ENCODE measurements at regions not wholly inside any gene's neighbourhood (a gene's known extent, or its start where the extent isn't known, plus 50 kb on each side); places are given as distances from the start of the nearest gene placed in this dataset.

GRCh38 chr13:60794751-60795150, 397.7 kb downstream of the TDRD3 start:
- no peaks in the 10 kb centered on the region for H3K36me3 ChIP-seq
- intact Hi-C loops (cut with DNase I; ENCODE audit: low total_unique reads): no loop called here
- H3K27ac ChIP-seq: no peak overlapping the region
- H3K27me3 ChIP-seq: no peaks in the 10 kb centered on the region
- no peaks in the 10 kb centered on the region for H3K9me3 ChIP-seq
- no peak for TF ChIP-seq POLR2A (IDR thresholded peaks at IDR 0.05)
- TF ChIP-seq, protein P1, sequence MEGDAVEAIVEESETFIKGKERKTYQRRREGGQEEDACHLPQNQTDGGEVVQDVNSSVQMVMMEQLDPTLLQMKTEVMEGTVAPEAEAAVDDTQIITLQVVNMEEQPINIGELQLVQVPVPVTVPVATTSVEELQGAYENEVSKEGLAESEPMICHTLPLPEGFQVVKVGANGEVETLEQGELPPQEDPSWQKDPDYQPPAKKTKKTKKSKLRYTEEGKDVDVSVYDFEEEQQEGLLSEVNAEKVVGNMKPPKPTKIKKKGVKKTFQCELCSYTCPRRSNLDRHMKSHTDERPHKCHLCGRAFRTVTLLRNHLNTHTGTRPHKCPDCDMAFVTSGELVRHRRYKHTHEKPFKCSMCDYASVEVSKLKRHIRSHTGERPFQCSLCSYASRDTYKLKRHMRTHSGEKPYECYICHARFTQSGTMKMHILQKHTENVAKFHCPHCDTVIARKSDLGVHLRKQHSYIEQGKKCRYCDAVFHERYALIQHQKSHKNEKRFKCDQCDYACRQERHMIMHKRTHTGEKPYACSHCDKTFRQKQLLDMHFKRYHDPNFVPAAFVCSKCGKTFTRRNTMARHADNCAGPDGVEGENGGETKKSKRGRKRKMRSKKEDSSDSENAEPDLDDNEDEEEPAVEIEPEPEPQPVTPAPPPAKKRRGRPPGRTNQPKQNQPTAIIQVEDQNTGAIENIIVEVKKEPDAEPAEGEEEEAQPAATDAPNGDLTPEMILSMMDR (IDR thresholded peaks at IDR 0.05): no peak
- no peak for TF ChIP-seq POLR2AphosphoS5 (IDR thresholded peaks at IDR 0.05)
- H3K4me1 ChIP-seq: no peaks in the 10 kb centered on the region
- no peak overlapping the region for H3K4me3 ChIP-seq
- DNase-seq (ENCODE audit: low spot score in 2 of 2): no peak

DNA sequence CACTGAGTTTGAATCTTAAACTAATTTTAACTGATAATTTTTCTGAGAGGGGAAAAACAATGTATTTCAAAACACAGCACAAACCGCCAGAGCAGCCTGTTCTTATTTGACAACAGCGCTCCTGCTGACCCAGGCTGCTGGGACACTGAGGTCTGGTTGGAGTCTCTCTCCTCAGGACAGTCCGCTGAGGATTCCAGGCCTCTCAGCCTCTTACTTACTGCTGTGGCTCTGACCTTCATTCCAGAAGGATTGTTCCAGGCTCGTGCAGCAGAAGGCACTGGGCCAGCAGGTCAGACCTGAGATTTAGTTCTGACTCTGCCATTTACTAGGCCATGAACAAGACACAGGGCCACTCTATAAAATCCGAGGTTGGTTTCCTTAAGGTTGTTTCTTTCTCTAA, 393.6 kb downstream of the TDRD3 start:
- intact Hi-C loops (cut with DNase I; ENCODE audit: low total_unique reads): no loop called here
- H3K27me3 ChIP-seq: no peaks in the 10 kb centered on the region
- DNase-seq (ENCODE audit: low spot score in 2 of 2): no peak
- no peaks in the 10 kb centered on the region for H3K9me3 ChIP-seq
- no peak overlapping the region for H3K27ac ChIP-seq
- no peak overlapping the region for H3K4me3 ChIP-seq
- H3K36me3 ChIP-seq: no peaks in the 10 kb centered on the region
- no peaks in the 10 kb centered on the region for H3K4me1 ChIP-seq
- TF ChIP-seq POLR2AphosphoS5 (IDR thresholded peaks at IDR 0.05) (no peak), POLR2A (IDR thresholded peaks at IDR 0.05) (no peak)
- TF ChIP-seq, protein P1 (IDR thresholded peaks at IDR 0.05): no peak

DNA sequence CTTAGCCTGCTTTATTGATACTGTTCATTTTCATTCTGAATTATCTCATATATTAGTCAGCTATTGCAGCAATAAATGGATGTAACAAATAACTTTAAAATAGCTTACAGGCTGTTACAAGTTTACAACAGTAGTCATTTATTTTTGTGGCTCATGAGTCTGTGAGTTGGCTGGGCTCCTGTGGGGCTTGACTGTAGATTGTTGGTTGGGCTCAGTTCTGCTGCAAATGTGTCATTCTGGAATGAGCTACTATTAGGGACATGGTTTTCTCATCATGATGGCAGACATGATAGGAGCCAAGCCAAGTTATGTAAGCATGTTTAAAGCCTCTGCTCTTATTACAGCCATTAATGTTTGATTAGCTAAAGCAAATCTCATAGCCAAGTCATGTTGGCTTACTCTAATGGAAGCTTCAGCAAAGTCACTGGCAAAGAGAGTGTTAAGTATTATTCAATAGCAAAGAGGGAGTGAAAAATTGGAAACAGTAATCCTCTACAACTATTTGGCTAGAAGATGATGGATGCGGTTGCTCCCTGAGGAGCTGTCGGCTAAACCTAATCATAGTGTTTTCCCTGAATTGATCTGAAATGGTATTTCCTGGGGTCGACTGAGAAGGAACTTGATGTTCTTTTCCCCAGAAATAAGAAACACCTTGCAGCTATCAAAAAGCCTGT, 391.3 kb downstream of the TDRD3 start:
- Histone ChIP-seq H3K9me3 (no peaks in the 10 kb centered on the region), H3K4me1 (no peaks in the 10 kb centered on the region), H3K4me3 (no peak overlapping the region), H3K27ac (no peak overlapping the region), H3K27me3 (no peaks in the 10 kb centered on the region), H3K36me3 (no peaks in the 10 kb centered on the region)
- TF ChIP-seq POLR2A (IDR thresholded peaks at IDR 0.05) (no peak), POLR2AphosphoS5 (IDR thresholded peaks at IDR 0.05) (no peak)
- TF ChIP-seq, protein P1 (IDR thresholded peaks at IDR 0.05): no peak
- intact Hi-C loops (cut with DNase I; ENCODE audit: low total_unique reads): no loop called here
- DNase-seq (ENCODE audit: low spot score in 2 of 2): no peak

DNA sequence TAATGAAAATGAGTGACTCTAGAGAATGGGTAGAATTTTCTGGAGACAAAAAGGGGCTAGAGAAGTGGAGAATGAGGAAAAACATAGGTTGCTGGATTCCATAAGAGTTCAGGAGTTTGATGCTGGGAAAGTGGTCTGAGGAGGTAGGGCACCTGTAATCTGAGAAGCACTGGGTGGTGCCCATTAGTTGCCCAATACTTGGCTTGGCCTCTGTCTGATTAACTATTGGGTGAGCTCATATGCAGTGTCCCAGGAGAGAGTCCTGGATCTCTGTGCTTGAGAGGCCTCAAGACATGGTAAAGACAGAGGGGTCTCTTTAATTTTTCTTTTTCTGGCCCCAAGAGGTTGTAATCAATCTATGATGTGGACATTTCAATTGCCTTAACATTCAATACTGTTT, 390.1 kb downstream of the TDRD3 start:
- no peak for TF ChIP-seq POLR2AphosphoS5 (IDR thresholded peaks at IDR 0.05)
- no peak for TF ChIP-seq POLR2A (IDR thresholded peaks at IDR 0.05)
- TF ChIP-seq, protein P1 (IDR thresholded peaks at IDR 0.05): no peak
- H3K27me3 ChIP-seq: no peaks in the 10 kb centered on the region
- H3K4me1 ChIP-seq: no peaks in the 10 kb centered on the region
- no peak for DNase-seq (ENCODE audit: low spot score in 2 of 2)
- no peaks in the 10 kb centered on the region for H3K36me3 ChIP-seq
- H3K9me3 ChIP-seq: peaks cover 0 to 4% of the 10 kb centered on the region in 2 donors
- no peak overlapping the region for H3K4me3 ChIP-seq
- H3K27ac ChIP-seq: no peak overlapping the region
- intact Hi-C loops (cut with DNase I; ENCODE audit: low total_unique reads): no loop called here

DNA sequence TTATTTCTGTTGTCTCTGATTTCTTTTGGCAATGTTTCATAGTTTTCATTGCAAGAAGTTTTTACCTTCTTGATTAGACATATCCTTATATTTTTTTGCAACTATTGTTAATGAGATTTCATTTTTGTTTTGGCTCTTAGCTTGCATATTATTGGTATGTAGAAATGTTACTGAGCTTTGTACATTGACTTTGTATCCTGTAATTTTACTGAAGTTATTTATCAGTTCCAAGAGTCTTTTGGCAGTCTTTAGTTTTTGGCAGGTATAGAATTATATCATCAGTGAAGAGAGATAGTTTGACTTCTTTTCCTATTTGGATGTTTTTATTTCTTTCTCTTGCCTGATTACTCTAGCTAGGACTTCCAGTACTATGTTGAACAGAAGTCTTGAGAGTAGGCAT, 375.7 kb downstream of the TDRD3 start:
- no peak for DNase-seq (ENCODE audit: low spot score in 2 of 2)
- intact Hi-C loops (cut with DNase I; ENCODE audit: low total_unique reads): no loop called here
- H3K27ac ChIP-seq: no peak overlapping the region

More for the DNA sequence above, 375.7 kb downstream of the TDRD3 start:
- no peaks in the 10 kb centered on the region for H3K4me1 ChIP-seq
- no peak for TF ChIP-seq POLR2A (IDR thresholded peaks at IDR 0.05)
- TF ChIP-seq POLR2AphosphoS5 (IDR thresholded peaks at IDR 0.05): no peak
- TF ChIP-seq, protein P1 (IDR thresholded peaks at IDR 0.05): no peak
- H3K27me3 ChIP-seq: no peaks in the 10 kb centered on the region
- H3K36me3 ChIP-seq: no peaks in the 10 kb centered on the region
- H3K9me3 ChIP-seq: no peaks in the 10 kb centered on the region
- H3K4me3 ChIP-seq: no peak overlapping the region

Measured in breast epithelium (tissue), 4 donors.